CD14-positive monocyte (primary cell): ENCODE measurements at regions not wholly inside any gene's neighbourhood (a gene's known extent, or its start where the extent isn't known, plus 50 kb on each side); places are given as distances from the start of the nearest gene placed in this dataset.
"Not testable (repeated sequence)": the region's sequence is repeated elsewhere in the genome, so short reads cannot be mapped to it uniquely, and the experiment has no call there.

ENCODE experiments used
- DNase-seq, 3 donors: peaks; one replicate each; pipeline ENCODE4 v3.0.0-alpha.2; 2011 to 2022
- H2AFZ ChIP-seq: 2 replicates; pipeline ENCODE4 v1.6.0; 2012; ENCODE audit warnings: mild to moderate bottlenecking, low read depth, low read length, inconsistent platforms; ENCODE audit not compliant: insufficient read depth, poor library complexity, severe bottlenecking
- H3K27ac ChIP-seq, 2 donors: 1 replicate in 1 of 2; 2 replicates in 1 of 2; pipeline ENCODE4 v1.5.1; 2012 to 2013; ENCODE audit warnings: low read length in 2 of 2, control low read depth in 1 of 2, inconsistent platforms in 1 of 2, low read depth in 1 of 2, mild to moderate bottlenecking in 1 of 2
- H3K27me3 ChIP-seq, 2 donors: one replicate each; pipeline versions ENCODE4 v1.6.0 to v1.6.1; 2011 to 2013; ENCODE audit warnings: low read length in 2 of 2; ENCODE audit not compliant: control insufficient read depth in 2 of 2, insufficient read depth in 2 of 2
- H3K36me3 ChIP-seq, 2 donors: replicated peaks in 1 of 2; 1 replicate in 1 of 2; 2 replicates in 1 of 2; pipeline versions ENCODE4 v1.5.1 to v1.6.1; 2012 to 2013; ENCODE audit warnings: low read length in 2 of 2, control low read depth in 1 of 2, inconsistent platforms in 1 of 2, mild to moderate bottlenecking in 1 of 2; ENCODE audit not compliant: insufficient read depth in 2 of 2, control insufficient read depth in 1 of 2
- H3K4me1 ChIP-seq, 2 donors: 1 replicate in 1 of 2; 2 replicates in 1 of 2; pipeline versions ENCODE4 v1.5.1 to v1.6.1; 2012 to 2013; ENCODE audit warnings: low read length in 2 of 2, control low read depth in 1 of 2, inconsistent platforms in 1 of 2, mild to moderate bottlenecking in 1 of 2, moderate library complexity in 1 of 2; ENCODE audit not compliant: insufficient read depth in 2 of 2, control insufficient read depth in 1 of 2
- H3K4me2 ChIP-seq: replicated peaks from 2 replicates; pipeline ENCODE3; 2012; ENCODE audit warnings: low read length, moderate library complexity, mild to moderate bottlenecking; ENCODE audit not compliant: poor library complexity, severe bottlenecking; ENCODE audit errors: extremely low read depth
- H3K4me3 ChIP-seq, 3 experiments: fragments of 200-600 bp in 1 of 3; sonication (generic) in 1 of 3; replicated peaks in 1 of 3; 1 replicate in 2 of 3; 2 replicates in 1 of 3; pipeline ENCODE4 v1.5.1; 2011 to 2013; ENCODE audit warnings: low read length in 3 of 3, mild to moderate bottlenecking in 3 of 3, control low read depth in 2 of 3, low read depth in 2 of 3, inconsistent platforms in 1 of 3, moderate library complexity in 1 of 3
- H3K79me2 ChIP-seq: 2 replicates; pipeline ENCODE4 v1.6.0; 2012; ENCODE audit warnings: mild to moderate bottlenecking, control low read depth, inconsistent platforms, low read length, moderate library complexity; ENCODE audit not compliant: insufficient read depth
- H3K9ac ChIP-seq: 2 replicates; pipeline ENCODE4 v1.6.0; 2017; ENCODE audit warnings: low read length, mild to moderate bottlenecking; ENCODE audit not compliant: insufficient read depth, poor library complexity, severe bottlenecking
- H3K9me3 ChIP-seq, 2 donors: replicated peaks in 1 of 2; 1 replicate in 1 of 2; 2 replicates in 1 of 2; pipeline versions ENCODE4 v1.5.1 to v1.6.1; 2012 to 2013; ENCODE audit warnings: low read length in 2 of 2, control low read depth in 1 of 2; ENCODE audit not compliant: control insufficient read depth in 1 of 2, insufficient read depth in 1 of 2
- H4K20me1 ChIP-seq: 2 replicates; pipeline ENCODE4 v1.6.0; 2012; ENCODE audit warnings: mild to moderate bottlenecking, low read length, control low read depth, moderate library complexity; ENCODE audit not compliant: insufficient read depth
- H3K27ac Mint-ChIP-seq, 7 donors: one replicate each; pipeline ENCODE4 v1.8.0; 2020; ENCODE audit warnings: mild to moderate bottlenecking in 7 of 7, mixed read lengths in 7 of 7, moderate library complexity in 6 of 7, inconsistent platforms in 2 of 7
- H3K27me3 Mint-ChIP-seq, 3 donors: one replicate each; pipeline ENCODE4 v1.8.0; 2021 to 2022; ENCODE audit warnings: low read depth in 3 of 3, mild to moderate bottlenecking in 3 of 3, mixed read lengths in 3 of 3, moderate library complexity in 3 of 3, inconsistent platforms in 1 of 3
- H3K36me3 Mint-ChIP-seq, 2 donors: one replicate each; pipeline ENCODE4 v1.8.0; 2020; ENCODE audit warnings: mixed read lengths in 2 of 2, inconsistent platforms in 1 of 2, mild to moderate bottlenecking in 1 of 2
- H3K4me1 Mint-ChIP-seq: one replicate; pipeline ENCODE4 v1.8.0; 2020; ENCODE audit warnings: mild to moderate bottlenecking, mixed read lengths
- H3K4me3 Mint-ChIP-seq, 2 donors: one replicate each; pipeline ENCODE4 v1.8.0; 2020; ENCODE audit warnings: mild to moderate bottlenecking in 2 of 2, mixed read lengths in 2 of 2, moderate library complexity in 1 of 2
- H3K9me3 Mint-ChIP-seq, 7 donors: one replicate each; pipeline ENCODE4 v1.8.0; 2020 to 2022; ENCODE audit warnings: mixed read lengths in 7 of 7, mild to moderate bottlenecking in 6 of 7, moderate library complexity in 6 of 7, inconsistent platforms in 2 of 7
- WGBS: methylation state at CpG from one replicate; pipeline ENCODE4 v1.1.5; 2013; ENCODE audit warnings: missing lambda C conversion rate; ENCODE audit not compliant: insufficient coverage; 5-methylcytosine and 5-hydroxymethylcytosine counted together
- intact Hi-C, 2 donors: fragments of 100-400 bp; cut with micrococcal nuclease; formaldehyde crosslinking; loops; one replicate each; pipeline versions ENCODE4 v1.15.0 to v1.15.1; 2023
- TF ChIP-seq, protein P1 (sequence below): fragments of 200-600 bp; IDR thresholded peaks from one replicate; pipeline ENCODE4 v1.8.0; 2022; ENCODE audit warnings: antibody characterized with exemption, mild to moderate bottlenecking

- no peaks in the 10 kb centered on the region for H4K20me1 ChIP-seq
- Mint-ChIP-seq H3K36me3 (no peaks in the 10 kb centered on the region), H3K4me1 (no peaks in the 10 kb centered on the region), H3K9me3 (peaks cover 0 to 8% (median 6%) of the 10 kb centered on the region in 7 donors), H3K27me3 (no peaks in the 10 kb centered on the region), H3K4me3 (no peak overlapping the region), H3K27ac (no peak overlapping the region)
- no peak overlapping the region for H3K27ac ChIP-seq
- no peak overlapping the region for H3K9ac ChIP-seq
- no peak for DNase-seq
- H3K79me2 ChIP-seq: no peaks in the 10 kb centered on the region
- intact Hi-C loops: no loop called here
- H3K4me1 ChIP-seq: no peaks in the 10 kb centered on the region
- WGBS: 96% methylated on average over 3 of the region's 3 CpGs
- H3K36me3 ChIP-seq: no peaks in the 10 kb centered on the region
- no peaks in the 10 kb centered on the region for H3K27me3 ChIP-seq
- no peak overlapping the region for H3K4me2 ChIP-seq
- peaks cover 8 to 13% of the 10 kb centered on the region in 2 donors for H3K9me3 ChIP-seq
- no peak overlapping the region for H2AFZ ChIP-seq
- H3K4me3 ChIP-seq: no peak overlapping the region
- TF ChIP-seq, protein P1, sequence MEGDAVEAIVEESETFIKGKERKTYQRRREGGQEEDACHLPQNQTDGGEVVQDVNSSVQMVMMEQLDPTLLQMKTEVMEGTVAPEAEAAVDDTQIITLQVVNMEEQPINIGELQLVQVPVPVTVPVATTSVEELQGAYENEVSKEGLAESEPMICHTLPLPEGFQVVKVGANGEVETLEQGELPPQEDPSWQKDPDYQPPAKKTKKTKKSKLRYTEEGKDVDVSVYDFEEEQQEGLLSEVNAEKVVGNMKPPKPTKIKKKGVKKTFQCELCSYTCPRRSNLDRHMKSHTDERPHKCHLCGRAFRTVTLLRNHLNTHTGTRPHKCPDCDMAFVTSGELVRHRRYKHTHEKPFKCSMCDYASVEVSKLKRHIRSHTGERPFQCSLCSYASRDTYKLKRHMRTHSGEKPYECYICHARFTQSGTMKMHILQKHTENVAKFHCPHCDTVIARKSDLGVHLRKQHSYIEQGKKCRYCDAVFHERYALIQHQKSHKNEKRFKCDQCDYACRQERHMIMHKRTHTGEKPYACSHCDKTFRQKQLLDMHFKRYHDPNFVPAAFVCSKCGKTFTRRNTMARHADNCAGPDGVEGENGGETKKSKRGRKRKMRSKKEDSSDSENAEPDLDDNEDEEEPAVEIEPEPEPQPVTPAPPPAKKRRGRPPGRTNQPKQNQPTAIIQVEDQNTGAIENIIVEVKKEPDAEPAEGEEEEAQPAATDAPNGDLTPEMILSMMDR: no peak
Measured at GRCh38 chr1:163985700-163986099, 573.3 kb upstream of the PBX1 start.

GRCh38 chr1:163999131-163999530, 559.9 kb upstream of the PBX1 start:
- Mint-ChIP-seq H3K4me3 (no peak overlapping the region), H3K36me3 (no peaks in the 10 kb centered on the region), H3K4me1 (no peaks in the 10 kb centered on the region), H3K27ac (no peak overlapping the region), H3K27me3 (no peaks in the 10 kb centered on the region), H3K9me3 (peaks cover 7 to 27% (median 14%) of the 10 kb centered on the region in 7 donors)
- no peak for DNase-seq
- TF ChIP-seq, protein P1: no peak
- Histone ChIP-seq H4K20me1 (no peaks in the 10 kb centered on the region), H3K4me1 (no peaks in the 10 kb centered on the region), H3K4me3 (no peak overlapping the region), H3K4me2 (no peak overlapping the region), H3K9ac (no peak overlapping the region), H3K9me3 (peaks cover 0 to 4% of the 10 kb centered on the region in 2 donors), H3K27me3 (no peaks in the 10 kb centered on the region), H3K27ac (no peak overlapping the region), H2AFZ (no peak overlapping the region), H3K79me2 (no peaks in the 10 kb centered on the region), H3K36me3 (no peaks in the 10 kb centered on the region)
- intact Hi-C loops: no loop called here
- no CpG with 5 or more reads among the region's 1 CpG for WGBS

DNA sequence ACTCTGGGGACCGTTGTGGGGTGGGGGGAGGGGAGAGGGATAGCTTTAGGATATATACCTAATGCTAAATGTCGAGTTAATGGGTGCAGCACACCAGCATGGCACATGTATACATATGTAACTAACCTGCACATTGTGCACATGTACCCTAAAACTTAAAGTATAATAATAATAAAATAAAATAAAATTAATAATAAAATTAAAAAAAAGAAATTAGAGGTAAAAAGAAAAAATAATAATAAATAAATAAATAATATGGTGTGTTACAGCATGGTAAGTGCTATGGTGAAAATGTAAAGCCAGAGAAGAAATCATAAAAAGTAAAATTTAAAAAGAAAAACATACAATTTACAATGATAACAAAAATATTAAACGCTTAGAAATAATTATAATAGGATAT, 552.8 kb upstream of the PBX1 start:
- H3K36me3 ChIP-seq, H3K27me3 Mint-ChIP-seq, intact Hi-C loops, H3K9ac ChIP-seq, H3K27ac Mint-ChIP-seq, H3K4me1 ChIP-seq, H3K79me2 ChIP-seq, H3K4me2 ChIP-seq, H3K4me1 Mint-ChIP-seq, H3K4me3 ChIP-seq, H3K4me3 Mint-ChIP-seq, H4K20me1 ChIP-seq, H3K27ac ChIP-seq, H2AFZ ChIP-seq, H3K27me3 ChIP-seq, H3K36me3 Mint-ChIP-seq, DNase-seq: not testable (repeated sequence)
- H3K9me3 Mint-ChIP-seq: peaks cover 0 to 13% (median 5%) of the 10 kb centered on the region in 7 donors
- WGBS: no CpG with 5 or more reads among the region's 3 CpGs
- H3K9me3 ChIP-seq: peaks cover 0 to 14% of the 10 kb centered on the region in 2 donors
